CD4-positive, alpha-beta T cell (primary cell): ENCODE measurements at regions not wholly inside any gene's neighbourhood (a gene's known extent, or its start where the extent isn't known, plus 50 kb on each side); places are given as distances from the start of the nearest gene placed in this dataset.

Experiments
- ATAC-seq: fragments of 200-7000 bp; cut with Tn5 transposase; one replicate; pipeline ENCODE4 v1.10.0; 2022; ENCODE audit warnings: mild to moderate bottlenecking; ENCODE audit not compliant: poor library complexity
- CTCF ChIA-PET: fragments of 350-600 bp; sonication (Branson Sonifier 250); formaldehyde crosslinking; loops from one replicate; lab custom pipeline; 2021; ENCODE audit warnings: antibody characterized with exemption, inconsistent platforms; lab: Charles Lee
- POLR2A ChIA-PET: fragments of 350-600 bp; sonication (Branson Sonifier 250); formaldehyde crosslinking; loops from one replicate; lab custom pipeline; 2021; ENCODE audit warnings: antibody characterized with exemption, inconsistent platforms; lab: Charles Lee
- DNase-seq, 14 experiments: peaks; one replicate each; pipeline ENCODE4 v3.0.0-alpha.2; 2013 to 2020; ENCODE audit warnings: mixed read lengths in 2 of 14
- H3K27ac ChIP-seq, 2 donors: one replicate each; pipeline versions ENCODE4 v1.5.1 to v1.7.0; 2013; ENCODE audit warnings: low read length in 2 of 2, low read depth in 1 of 2, mild to moderate bottlenecking in 1 of 2
- H3K27me3 ChIP-seq, 2 experiments: 1 replicate in 1 of 2; 2 replicates in 1 of 2; pipeline versions ENCODE4 v1.6.1 to v1.7.0; 2013; ENCODE audit warnings: low read length in 2 of 2, control low read depth in 1 of 2, mild to moderate bottlenecking in 1 of 2, moderate library complexity in 1 of 2; ENCODE audit not compliant: insufficient read depth in 2 of 2, control insufficient read depth in 1 of 2
- H3K36me3 ChIP-seq: one replicate; pipeline ENCODE4 v1.6.1; 2013; ENCODE audit warnings: low read length, control low read depth; ENCODE audit not compliant: insufficient read depth
- H3K4me1 ChIP-seq: one replicate; pipeline ENCODE4 v1.6.1; 2013; ENCODE audit warnings: low read length, control low read depth; ENCODE audit not compliant: insufficient read depth
- H3K4me3 ChIP-seq: one replicate; pipeline ENCODE4 v1.5.1; 2013; ENCODE audit warnings: mild to moderate bottlenecking, low read length, moderate library complexity
- H3K9me3 ChIP-seq, 2 experiments: 1 replicate in 1 of 2; 2 replicates in 1 of 2; pipeline versions ENCODE4 v1.6.1 to v1.7.0; 2013; ENCODE audit warnings: low read length in 2 of 2, mild to moderate bottlenecking in 2 of 2, control low read depth in 1 of 2, moderate library complexity in 1 of 2; ENCODE audit not compliant: control insufficient read depth in 1 of 2, insufficient read depth in 1 of 2
- H3K27ac Mint-ChIP-seq: one replicate; pipeline ENCODE4 v1.8.0; 2020; ENCODE audit warnings: mixed read lengths
- H3K27me3 Mint-ChIP-seq: one replicate; pipeline ENCODE4 v1.8.0; 2021; ENCODE audit warnings: mixed read lengths
- H3K36me3 Mint-ChIP-seq: one replicate; pipeline ENCODE4 v1.8.0; 2021; ENCODE audit warnings: low read depth, mixed read lengths
- H3K4me1 Mint-ChIP-seq: one replicate; pipeline ENCODE4 v1.8.0; 2021; ENCODE audit warnings: low read depth, mixed read lengths
- H3K4me3 Mint-ChIP-seq: one replicate; pipeline ENCODE4 v1.8.0; 2020; ENCODE audit warnings: mild to moderate bottlenecking, mixed read lengths
- H3K9me3 Mint-ChIP-seq: one replicate; pipeline ENCODE4 v1.8.0; 2020; ENCODE audit warnings: mixed read lengths
- CTCF ChIP-seq: fragments of 200-600 bp; IDR thresholded peaks from one replicate; pipeline ENCODE4 v1.8.0; 2022; ENCODE audit warnings: antibody characterized with exemption, mild to moderate bottlenecking
- intact Hi-C, 2 experiments: fragments of 100-400 bp; cut with DNase I in 1 of 2; cut with micrococcal nuclease in 1 of 2; formaldehyde crosslinking; loops; one replicate each; pipeline versions ENCODE4 v1.15.1 to v1.9.0; 2023 to 2025; cut with DNase I, micrococcal nuclease

- Histone ChIP-seq H3K27ac (no peak overlapping the region), H3K36me3 (no peaks in the 10 kb centered on the region), H3K4me1 (no peaks in the 10 kb centered on the region), H3K27me3 (no peaks in the 10 kb centered on the region), H3K4me3 (no peak overlapping the region), H3K9me3 (peaks cover 0 to 8% of the 10 kb centered on the region in 2 experiments)
- peaks cover 17% of the 10 kb centered on the region for H3K9me3 Mint-ChIP-seq
- H3K36me3 Mint-ChIP-seq, result no peaks in the 10 kb centered on the region
- no peak overlapping the region for H3K27ac Mint-ChIP-seq
- DNase-seq (no peak), ATAC-seq (no peak)
- no peak overlapping the region for H3K4me3 Mint-ChIP-seq
- CTCF ChIA-PET, result no interaction called here
- no peaks in the 10 kb centered on the region for H3K4me1 Mint-ChIP-seq
- intact Hi-C loops, result no loop called here
- no peak for TF ChIP-seq CTCF
- POLR2A ChIA-PET, result no interaction called here
- H3K27me3 Mint-ChIP-seq, result no peaks in the 10 kb centered on the region
Measured at GRCh38 chr14:80124794-80125193, 86.5 kb downstream of the DIO2 start.

DNA sequence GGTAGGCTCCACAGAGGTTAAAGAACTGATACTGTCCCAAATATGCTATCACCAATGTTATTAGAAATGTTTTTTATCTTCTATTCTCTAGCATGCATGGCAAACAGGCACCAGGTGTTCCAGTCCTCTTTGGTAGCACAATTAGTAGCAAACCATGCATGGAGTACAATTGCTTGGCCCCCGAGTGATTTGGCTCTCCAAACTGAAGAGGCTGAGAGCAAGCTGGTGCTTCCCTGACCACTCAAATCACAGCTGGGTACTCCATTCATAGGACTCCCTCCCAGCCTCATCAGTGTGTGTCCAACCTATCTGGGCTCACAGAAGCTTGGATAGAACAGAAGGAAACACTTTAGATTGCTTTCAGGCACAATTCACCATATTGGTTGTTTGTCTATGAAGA is 93.4 kb downstream of the DIO2 start:
- Histone ChIP-seq H3K4me3 (no peak overlapping the region), H3K27me3 (no peaks in the 10 kb centered on the region), H3K36me3 (no peaks in the 10 kb centered on the region), H3K27ac (no peak overlapping the region), H3K9me3 (peaks cover 0 to 2% of the 10 kb centered on the region in 2 experiments), H3K4me1 (no peaks in the 10 kb centered on the region)
- Mint-ChIP-seq H3K27me3 (no peaks in the 10 kb centered on the region), H3K4me1 (no peaks in the 10 kb centered on the region), H3K9me3 (peaks cover 14% of the 10 kb centered on the region), H3K36me3 (no peaks in the 10 kb centered on the region), H3K27ac (no peak overlapping the region), H3K4me3 (no peak overlapping the region)
- ATAC-seq (no peak), DNase-seq (no peak)
- ChIA-PET CTCF (no interaction called here), POLR2A (no interaction called here)
- no peak for TF ChIP-seq CTCF
- intact Hi-C loops, result no loop called here

- no peaks in the 10 kb centered on the region for H3K36me3 ChIP-seq
- TF ChIP-seq CTCF, result no peak
- Mint-ChIP-seq H3K36me3 (no peaks in the 10 kb centered on the region), H3K4me1 (no peaks in the 10 kb centered on the region), H3K4me3 (no peak overlapping the region), H3K27me3 (no peaks in the 10 kb centered on the region), H3K9me3 (peaks cover 9% of the 10 kb centered on the region), H3K27ac (no peak overlapping the region)
- no peak overlapping the region for H3K4me3 ChIP-seq
- no peaks in the 10 kb centered on the region for H3K9me3 ChIP-seq
- no peaks in the 10 kb centered on the region for H3K27me3 ChIP-seq
- POLR2A ChIA-PET, result no interaction called here
- no peaks in the 10 kb centered on the region for H3K4me1 ChIP-seq
- CTCF ChIA-PET, result no interaction called here
- no peak overlapping the region for H3K27ac ChIP-seq
- ATAC-seq (no peak), DNase-seq (no peak)
- intact Hi-C loops, result no loop called here
Measured at GRCh38 chr14:80116157-80116556, 95.1 kb downstream of the DIO2 start.
